IMR-90 (cell line): ENCODE measurements at regions not wholly inside any gene's neighbourhood (a gene's known extent, or its start where the extent isn't known, plus 50 kb on each side); places are given as distances from the start of the nearest gene placed in this dataset.

ENCODE experiments used
- ATAC-seq: fragments of 200-7000 bp; cut with Tn5 transposase; 2 replicates; pipeline ENCODE4 v1.9.1; 2020; ENCODE audit warnings: low read depth, mild to moderate bottlenecking, moderate library complexity
- BruUV-seq: library from RNA; stranded (reverse); fragments of 400-500 nt; replicated peaks from 2 replicates; lab custom pipeline; 2021; lab: Mats Ljungman, UMichigan
- CTCF ChIA-PET: fragments of 300-600 bp; formaldehyde crosslinking; extraction: SDS; loops from one replicate; lab custom pipeline; 2021; ENCODE audit warnings: antibody characterized with exemption; lab: Yijun Ruan, JAX
- POLR2A ChIA-PET: fragments of 300-600 bp; sonication (Branson Sonifier 250); formaldehyde crosslinking; loops from one replicate; lab custom pipeline; 2022; ENCODE audit warnings: antibody characterized with exemption; ENCODE audit not compliant: unreplicated experiment; lab: Charles Lee
- DNase-seq: peaks from one replicate; pipeline ENCODE4 v3.0.0; 2013
- H2AFZ ChIP-seq: replicated peaks from 2 replicates; pipeline ENCODE3; 2013; ENCODE audit warnings: low read length, mild to moderate bottlenecking; ENCODE audit not compliant: poor library complexity
- H2AK5ac ChIP-seq: 2 replicates; pipeline ENCODE4 v1.6.1; 2013; ENCODE audit warnings: low read depth, low read length, inconsistent platforms
- H2AK9ac ChIP-seq: replicated peaks from 2 replicates; pipeline ENCODE3; 2013; ENCODE audit warnings: mild to moderate bottlenecking, low read depth, low read length, moderate library complexity; ENCODE audit not compliant: poor library complexity
- H2BK120ac ChIP-seq: 2 replicates; pipeline ENCODE4 v1.6.1; 2013; ENCODE audit warnings: low read depth, low read length, inconsistent platforms
- H2BK15ac ChIP-seq: 3 replicates; pipeline ENCODE4 v1.6.1; 2013; ENCODE audit warnings: low read depth, low read length, inconsistent platforms
- H2BK20ac ChIP-seq: 2 replicates; pipeline ENCODE4 v1.6.1; 2013; ENCODE audit warnings: low read depth, mild to moderate bottlenecking, inconsistent platforms, low read length, moderate library complexity
- H2BK5ac ChIP-seq: 2 replicates; pipeline ENCODE4 v1.6.1; 2013; ENCODE audit warnings: mild to moderate bottlenecking, low read depth, low read length, inconsistent platforms; ENCODE audit not compliant: poor library complexity, severe bottlenecking
- H3K14ac ChIP-seq: replicated peaks from 2 replicates; pipeline ENCODE4 v1.6.1; 2013; ENCODE audit warnings: low read depth, low read length, inconsistent platforms
- H3K18ac ChIP-seq: 2 replicates; pipeline ENCODE4 v1.6.1; 2013; ENCODE audit warnings: low read depth, low read length, control low read depth
- H3K23ac ChIP-seq: 2 replicates; pipeline ENCODE4 v1.6.1; 2013; ENCODE audit warnings: low read depth, low read length, inconsistent platforms
- H3K27ac ChIP-seq: 2 replicates; pipeline ENCODE4 v1.5.1; 2013; ENCODE audit warnings: mild to moderate bottlenecking, control low read depth, low read length; ENCODE audit not compliant: insufficient read depth
- H3K27me3 ChIP-seq: 2 replicates; pipeline ENCODE4 v1.6.1; 2013; ENCODE audit warnings: low read length; ENCODE audit not compliant: control insufficient read depth, insufficient read depth
- H3K36me3 ChIP-seq: 2 replicates; pipeline ENCODE4 v1.6.1; 2013; ENCODE audit warnings: low read length, mixed read lengths; ENCODE audit not compliant: control insufficient read depth, insufficient read depth
- H3K4ac ChIP-seq: 2 replicates; pipeline ENCODE4 v1.6.1; 2013; ENCODE audit warnings: low read depth, low read length, inconsistent platforms
- H3K4me1 ChIP-seq: 2 replicates; pipeline ENCODE4 v1.6.1; 2013; ENCODE audit warnings: low read length, mixed read lengths; ENCODE audit not compliant: control insufficient read depth, insufficient read depth
- H3K4me2 ChIP-seq: 2 replicates; pipeline ENCODE4 v1.6.1; 2013; ENCODE audit warnings: low read depth, mild to moderate bottlenecking, control low read depth, low read length, moderate library complexity
- H3K4me3 ChIP-seq: 2 replicates; pipeline ENCODE4 v1.5.1; 2013; ENCODE audit warnings: low read depth, mild to moderate bottlenecking, control low read depth, low read length, moderate library complexity; ENCODE audit not compliant: insufficient read depth
- H3K56ac ChIP-seq: 2 replicates; pipeline ENCODE4 v1.6.1; 2013; ENCODE audit warnings: low read length, inconsistent platforms; ENCODE audit not compliant: insufficient read depth; ENCODE audit errors: extremely low read depth
- H3K79me1 ChIP-seq, 2 experiments: 2 replicates each; pipeline ENCODE4 v1.6.1; 2013; ENCODE audit warnings: low read length in 2 of 2, inconsistent platforms in 1 of 2, low read depth in 1 of 2
- H3K9ac ChIP-seq: 2 replicates; pipeline ENCODE4 v1.6.1; 2013; ENCODE audit warnings: low read depth, low read length, control low read depth
- H3K9me1 ChIP-seq: 2 replicates; pipeline ENCODE4 v1.6.1; 2013; ENCODE audit warnings: low read length, inconsistent platforms; ENCODE audit not compliant: insufficient read depth
- H3K9me3 ChIP-seq: 2 replicates; pipeline ENCODE4 v1.6.1; 2013; ENCODE audit warnings: low read length; ENCODE audit not compliant: control insufficient read depth, insufficient read depth
- H4K20me1 ChIP-seq: 2 replicates; pipeline ENCODE4 v1.6.1; 2013; ENCODE audit warnings: low read length, inconsistent platforms; ENCODE audit not compliant: insufficient read depth
- H4K5ac ChIP-seq: 2 replicates; pipeline ENCODE4 v1.6.1; 2013; ENCODE audit warnings: mild to moderate bottlenecking, low read depth, low read length, control low read depth
- H4K8ac ChIP-seq, 2 experiments: 2 replicates each; pipeline ENCODE4 v1.6.1; 2013; ENCODE audit warnings: low read depth in 2 of 2, low read length in 2 of 2, control low read depth in 1 of 2, inconsistent platforms in 1 of 2
- H4K91ac ChIP-seq: 2 replicates; pipeline ENCODE4 v1.6.1; 2013; ENCODE audit warnings: low read depth, low read length, inconsistent platforms; ENCODE audit not compliant: insufficient read depth
- BHLHE40 ChIP-seq: fragments of 150-350 bp; IDR thresholded peaks from 2 replicates; pipeline ENCODE4 v1.6.1; 2016; ENCODE audit warnings: mild to moderate bottlenecking, low read depth, low read length
- CEBPB ChIP-seq: IDR thresholded peaks from 2 replicates; pipeline ENCODE4 v1.6.1; 2012; ENCODE audit warnings: low read depth, low read length, improper control_type of control experiment
- CHD1 ChIP-seq: IDR thresholded peaks from 2 replicates; pipeline ENCODE4 v1.6.1; 2012; ENCODE audit warnings: low read depth, low read length, improper control_type of control experiment
- CTCF ChIP-seq: conservative IDR thresholded peaks from 2 replicates; pipeline ENCODE4 v1.5.1; 2012; ENCODE audit warnings: mild to moderate bottlenecking, low read depth, low read length, improper control_type of control experiment
- FOS ChIP-seq: fragments of 150-350 bp; IDR thresholded peaks from 2 replicates; pipeline ENCODE4 v1.6.1; 2016; ENCODE audit warnings: low read depth, low read length
- MAZ ChIP-seq: IDR thresholded peaks from 2 replicates; pipeline ENCODE4 v1.6.1; 2012; ENCODE audit warnings: low read depth, mild to moderate bottlenecking, low read length, improper control_type of control experiment, moderate library complexity, borderline replicate concordance
- NFE2L2 ChIP-seq: fragments of 150-350 bp; IDR thresholded peaks from 2 replicates; pipeline ENCODE4 v1.6.1; 2016; ENCODE audit warnings: low read depth, mild to moderate bottlenecking, low read length
- POLR2A ChIP-seq: IDR thresholded peaks from 2 replicates; pipeline ENCODE4 v1.6.1; 2012; ENCODE audit warnings: mild to moderate bottlenecking, low read depth, low read length
- SMC3 ChIP-seq: fragments of 150-350 bp; IDR thresholded peaks from 2 replicates; pipeline ENCODE4 v1.6.1; 2016; ENCODE audit warnings: low read depth, mild to moderate bottlenecking, antibody characterized with exemption, low read length, moderate library complexity
- dilution Hi-C: fragments of 300-500 bp; cut with HindIII; formaldehyde crosslinking; loops from one replicate; pipeline ENCODE4 v1.14.3; 2018; ENCODE audit warnings: low sequenced_read_pairs; ENCODE audit not compliant: unreplicated experiment
- in situ Hi-C: fragments of 300-500 bp; cut with MboI; formaldehyde crosslinking; loops from 3 replicates; pipeline ENCODE4 v1.14.3; 2019; ENCODE audit warnings: low sequenced_read_pairs, inconsistent platforms, mixed read lengths
- intact Hi-C: fragments of 100-400 bp; cut with micrococcal nuclease; formaldehyde crosslinking; loops from 2 replicates; pipeline ENCODE4 v1.10.0; 2022

- Histone ChIP-seq H4K5ac (no peak overlapping the region), H3K23ac (no peak overlapping the region), H2AFZ (no peak overlapping the region), H4K20me1 (no peaks in the 10 kb centered on the region), H2AK5ac (no peak overlapping the region), H2BK15ac (no peak overlapping the region), H3K9ac (no peak overlapping the region), H2BK5ac (no peak overlapping the region), H3K4me2 (no peak overlapping the region), H4K8ac (no peak overlapping the region), H2AK9ac (no peak overlapping the region), H2BK20ac (no peak overlapping the region), H2BK120ac (no peak overlapping the region), H3K4me1 (no peaks in the 10 kb centered on the region), H3K18ac (no peak overlapping the region), H3K56ac (no peak overlapping the region), H3K9me1 (no peaks in the 10 kb centered on the region), H3K14ac (no peak overlapping the region), H3K4me3 (no peak overlapping the region), H3K27ac (no peak overlapping the region), H3K79me1 (no peaks in the 10 kb centered on the region), H3K36me3 (no peaks in the 10 kb centered on the region), H3K9me3 (peaks cover 3% of the 10 kb centered on the region; the same call in 1 of the 2 replicates), H3K4ac (no peak overlapping the region), H4K91ac (no peak overlapping the region), H3K27me3 (no peaks in the 10 kb centered on the region)
- intact Hi-C loops: no loop called here
- POLR2A ChIA-PET: no interaction called here
- TF ChIP-seq NFE2L2: no peak
- no peak for TF ChIP-seq MAZ
- no peak for TF ChIP-seq FOS
- TF ChIP-seq POLR2A: no peak
- no peak for TF ChIP-seq SMC3
- TF ChIP-seq CEBPB: no peak
- no peak for TF ChIP-seq CHD1
- TF ChIP-seq CTCF: no peak
- no peak for TF ChIP-seq BHLHE40
- dilution Hi-C loops: no loop called here
- CTCF ChIA-PET: no interaction called here
- in situ Hi-C loops: no loop called here
- ATAC-seq (no peak), DNase-seq (no peak)
- no TSS peak for BruUV-seq
Observed at GRCh38 chr2:147523415-147523814, 321.4 kb upstream of the ACVR2A start.
